ENCODE measurements at regions not wholly inside any gene's neighbourhood (a gene's known extent, or its start where the extent isn't known, plus 50 kb on each side); places are given as distances from the start of the nearest gene placed in this dataset.

DNA sequence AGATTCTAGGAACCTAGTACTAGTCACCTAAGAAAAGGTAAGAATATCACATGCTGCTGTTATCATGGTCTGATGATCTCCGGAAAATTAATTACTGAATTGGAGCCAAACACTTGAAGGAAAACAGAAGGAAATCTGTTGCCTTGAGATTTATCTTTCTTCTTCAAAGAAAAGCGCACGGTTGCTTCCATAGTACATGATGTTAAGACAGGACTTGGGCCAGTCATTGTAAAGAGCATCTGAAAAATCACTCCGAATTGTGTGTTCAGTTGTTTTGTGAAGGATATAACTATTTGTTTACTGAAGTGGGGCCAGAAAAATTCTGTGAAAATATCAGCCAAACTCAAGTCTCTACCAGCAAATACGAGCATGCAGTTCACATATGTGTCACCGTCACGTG lies 134.9 kb upstream of the FOXN3 start:
- TF ChIP-seq, protein P1, sequence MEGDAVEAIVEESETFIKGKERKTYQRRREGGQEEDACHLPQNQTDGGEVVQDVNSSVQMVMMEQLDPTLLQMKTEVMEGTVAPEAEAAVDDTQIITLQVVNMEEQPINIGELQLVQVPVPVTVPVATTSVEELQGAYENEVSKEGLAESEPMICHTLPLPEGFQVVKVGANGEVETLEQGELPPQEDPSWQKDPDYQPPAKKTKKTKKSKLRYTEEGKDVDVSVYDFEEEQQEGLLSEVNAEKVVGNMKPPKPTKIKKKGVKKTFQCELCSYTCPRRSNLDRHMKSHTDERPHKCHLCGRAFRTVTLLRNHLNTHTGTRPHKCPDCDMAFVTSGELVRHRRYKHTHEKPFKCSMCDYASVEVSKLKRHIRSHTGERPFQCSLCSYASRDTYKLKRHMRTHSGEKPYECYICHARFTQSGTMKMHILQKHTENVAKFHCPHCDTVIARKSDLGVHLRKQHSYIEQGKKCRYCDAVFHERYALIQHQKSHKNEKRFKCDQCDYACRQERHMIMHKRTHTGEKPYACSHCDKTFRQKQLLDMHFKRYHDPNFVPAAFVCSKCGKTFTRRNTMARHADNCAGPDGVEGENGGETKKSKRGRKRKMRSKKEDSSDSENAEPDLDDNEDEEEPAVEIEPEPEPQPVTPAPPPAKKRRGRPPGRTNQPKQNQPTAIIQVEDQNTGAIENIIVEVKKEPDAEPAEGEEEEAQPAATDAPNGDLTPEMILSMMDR (IDR thresholded peaks at IDR 0.05), result no peak
- no peak for TF ChIP-seq POLR2A (IDR thresholded peaks at IDR 0.05)
- TF ChIP-seq POLR2AphosphoS5 (IDR thresholded peaks at IDR 0.05), result no peak

Data from suprapubic skin (tissue), 4 donors.